IMR-90 (cell line): ENCODE measurements at regions not wholly inside any gene's neighbourhood (a gene's known extent, or its start where the extent isn't known, plus 50 kb on each side); places are given as distances from the start of the nearest gene placed in this dataset.

Source experiments
- ATAC-seq: fragments of 200-7000 bp; cut with Tn5 transposase; 2 replicates; pipeline ENCODE4 v1.9.1; 2020; ENCODE audit warnings: low read depth, mild to moderate bottlenecking, moderate library complexity
- BruUV-seq: library from RNA; stranded (reverse); fragments of 400-500 nt; replicated peaks from 2 replicates; lab custom pipeline; 2021; lab: Mats Ljungman, UMichigan
- CTCF ChIA-PET: fragments of 300-600 bp; formaldehyde crosslinking; extraction: SDS; loops from one replicate; lab custom pipeline; 2021; ENCODE audit warnings: antibody characterized with exemption; lab: Yijun Ruan, JAX
- POLR2A ChIA-PET: fragments of 300-600 bp; sonication (Branson Sonifier 250); formaldehyde crosslinking; loops from one replicate; lab custom pipeline; 2022; ENCODE audit warnings: antibody characterized with exemption; ENCODE audit not compliant: unreplicated experiment; lab: Charles Lee
- DNase-seq: peaks from one replicate; pipeline ENCODE4 v3.0.0; 2013
- H2AFZ ChIP-seq: replicated peaks from 2 replicates; pipeline ENCODE3; 2013; ENCODE audit warnings: low read length, mild to moderate bottlenecking; ENCODE audit not compliant: poor library complexity
- H2AK5ac ChIP-seq: 2 replicates; pipeline ENCODE4 v1.6.1; 2013; ENCODE audit warnings: low read depth, low read length, inconsistent platforms
- H2AK9ac ChIP-seq: replicated peaks from 2 replicates; pipeline ENCODE3; 2013; ENCODE audit warnings: mild to moderate bottlenecking, low read depth, low read length, moderate library complexity; ENCODE audit not compliant: poor library complexity
- H2BK120ac ChIP-seq: 2 replicates; pipeline ENCODE4 v1.6.1; 2013; ENCODE audit warnings: low read depth, low read length, inconsistent platforms
- H2BK15ac ChIP-seq: 3 replicates; pipeline ENCODE4 v1.6.1; 2013; ENCODE audit warnings: low read depth, low read length, inconsistent platforms
- H2BK20ac ChIP-seq: 2 replicates; pipeline ENCODE4 v1.6.1; 2013; ENCODE audit warnings: low read depth, mild to moderate bottlenecking, inconsistent platforms, low read length, moderate library complexity
- H2BK5ac ChIP-seq: 2 replicates; pipeline ENCODE4 v1.6.1; 2013; ENCODE audit warnings: mild to moderate bottlenecking, low read depth, low read length, inconsistent platforms; ENCODE audit not compliant: poor library complexity, severe bottlenecking
- H3K14ac ChIP-seq: replicated peaks from 2 replicates; pipeline ENCODE4 v1.6.1; 2013; ENCODE audit warnings: low read depth, low read length, inconsistent platforms
- H3K18ac ChIP-seq: 2 replicates; pipeline ENCODE4 v1.6.1; 2013; ENCODE audit warnings: low read depth, low read length, control low read depth
- H3K23ac ChIP-seq: 2 replicates; pipeline ENCODE4 v1.6.1; 2013; ENCODE audit warnings: low read depth, low read length, inconsistent platforms
- H3K27ac ChIP-seq: 2 replicates; pipeline ENCODE4 v1.5.1; 2013; ENCODE audit warnings: mild to moderate bottlenecking, control low read depth, low read length; ENCODE audit not compliant: insufficient read depth
- H3K27me3 ChIP-seq: 2 replicates; pipeline ENCODE4 v1.6.1; 2013; ENCODE audit warnings: low read length; ENCODE audit not compliant: control insufficient read depth, insufficient read depth
- H3K36me3 ChIP-seq: 2 replicates; pipeline ENCODE4 v1.6.1; 2013; ENCODE audit warnings: low read length, mixed read lengths; ENCODE audit not compliant: control insufficient read depth, insufficient read depth
- H3K4ac ChIP-seq: 2 replicates; pipeline ENCODE4 v1.6.1; 2013; ENCODE audit warnings: low read depth, low read length, inconsistent platforms
- H3K4me1 ChIP-seq: 2 replicates; pipeline ENCODE4 v1.6.1; 2013; ENCODE audit warnings: low read length, mixed read lengths; ENCODE audit not compliant: control insufficient read depth, insufficient read depth
- H3K4me2 ChIP-seq: 2 replicates; pipeline ENCODE4 v1.6.1; 2013; ENCODE audit warnings: low read depth, mild to moderate bottlenecking, control low read depth, low read length, moderate library complexity
- H3K4me3 ChIP-seq: 2 replicates; pipeline ENCODE4 v1.5.1; 2013; ENCODE audit warnings: low read depth, mild to moderate bottlenecking, control low read depth, low read length, moderate library complexity; ENCODE audit not compliant: insufficient read depth
- H3K56ac ChIP-seq: 2 replicates; pipeline ENCODE4 v1.6.1; 2013; ENCODE audit warnings: low read length, inconsistent platforms; ENCODE audit not compliant: insufficient read depth; ENCODE audit errors: extremely low read depth
- H3K79me1 ChIP-seq, 2 experiments: 2 replicates each; pipeline ENCODE4 v1.6.1; 2013; ENCODE audit warnings: low read length in 2 of 2, inconsistent platforms in 1 of 2, low read depth in 1 of 2
- H3K9ac ChIP-seq: 2 replicates; pipeline ENCODE4 v1.6.1; 2013; ENCODE audit warnings: low read depth, low read length, control low read depth
- H3K9me1 ChIP-seq: 2 replicates; pipeline ENCODE4 v1.6.1; 2013; ENCODE audit warnings: low read length, inconsistent platforms; ENCODE audit not compliant: insufficient read depth
- H3K9me3 ChIP-seq: 2 replicates; pipeline ENCODE4 v1.6.1; 2013; ENCODE audit warnings: low read length; ENCODE audit not compliant: control insufficient read depth, insufficient read depth
- H4K20me1 ChIP-seq: 2 replicates; pipeline ENCODE4 v1.6.1; 2013; ENCODE audit warnings: low read length, inconsistent platforms; ENCODE audit not compliant: insufficient read depth
- H4K5ac ChIP-seq: 2 replicates; pipeline ENCODE4 v1.6.1; 2013; ENCODE audit warnings: mild to moderate bottlenecking, low read depth, low read length, control low read depth
- H4K8ac ChIP-seq, 2 experiments: 2 replicates each; pipeline ENCODE4 v1.6.1; 2013; ENCODE audit warnings: low read depth in 2 of 2, low read length in 2 of 2, control low read depth in 1 of 2, inconsistent platforms in 1 of 2
- H4K91ac ChIP-seq: 2 replicates; pipeline ENCODE4 v1.6.1; 2013; ENCODE audit warnings: low read depth, low read length, inconsistent platforms; ENCODE audit not compliant: insufficient read depth
- BHLHE40 ChIP-seq: fragments of 150-350 bp; IDR thresholded peaks from 2 replicates; pipeline ENCODE4 v1.6.1; 2016; ENCODE audit warnings: mild to moderate bottlenecking, low read depth, low read length
- CEBPB ChIP-seq: IDR thresholded peaks from 2 replicates; pipeline ENCODE4 v1.6.1; 2012; ENCODE audit warnings: low read depth, low read length, improper control_type of control experiment
- CHD1 ChIP-seq: IDR thresholded peaks from 2 replicates; pipeline ENCODE4 v1.6.1; 2012; ENCODE audit warnings: low read depth, low read length, improper control_type of control experiment
- CTCF ChIP-seq: conservative IDR thresholded peaks from 2 replicates; pipeline ENCODE4 v1.5.1; 2012; ENCODE audit warnings: mild to moderate bottlenecking, low read depth, low read length, improper control_type of control experiment
- ELK1 ChIP-seq: fragments of 150-350 bp; IDR thresholded peaks from 2 replicates; pipeline ENCODE4 v1.6.1; 2016; ENCODE audit warnings: low read depth, mild to moderate bottlenecking, low read length, moderate library complexity, borderline replicate concordance
- FOS ChIP-seq: fragments of 150-350 bp; IDR thresholded peaks from 2 replicates; pipeline ENCODE4 v1.6.1; 2016; ENCODE audit warnings: low read depth, low read length
- MAFK ChIP-seq: IDR thresholded peaks from 2 replicates; pipeline ENCODE4 v1.6.1; 2012; ENCODE audit warnings: low read depth, low read length, improper control_type of control experiment
- MAZ ChIP-seq: IDR thresholded peaks from 2 replicates; pipeline ENCODE4 v1.6.1; 2012; ENCODE audit warnings: low read depth, mild to moderate bottlenecking, low read length, improper control_type of control experiment, moderate library complexity, borderline replicate concordance
- MXI1 ChIP-seq: IDR thresholded peaks from 2 replicates; pipeline ENCODE4 v1.6.1; 2012; ENCODE audit warnings: low read depth, mild to moderate bottlenecking, low read length, moderate library complexity, borderline replicate concordance
- NFE2L2 ChIP-seq: fragments of 150-350 bp; IDR thresholded peaks from 2 replicates; pipeline ENCODE4 v1.6.1; 2016; ENCODE audit warnings: low read depth, mild to moderate bottlenecking, low read length
- POLR2A ChIP-seq: IDR thresholded peaks from 2 replicates; pipeline ENCODE4 v1.6.1; 2012; ENCODE audit warnings: mild to moderate bottlenecking, low read depth, low read length
- RAD21 ChIP-seq: IDR thresholded peaks from 2 replicates; pipeline ENCODE4 v1.6.1; 2012; ENCODE audit warnings: low read length, improper control_type of control experiment
- RCOR1 ChIP-seq: IDR thresholded peaks from 2 replicates; pipeline ENCODE4 v1.6.1; 2012; ENCODE audit warnings: mild to moderate bottlenecking, low read length, improper control_type of control experiment; ENCODE audit not compliant: insufficient replicate concordance
- RFX5 ChIP-seq: IDR thresholded peaks from 2 replicates; pipeline ENCODE4 v1.8.0; 2012; ENCODE audit warnings: low read depth, mild to moderate bottlenecking, low read length, moderate library complexity
- SMC3 ChIP-seq: fragments of 150-350 bp; IDR thresholded peaks from 2 replicates; pipeline ENCODE4 v1.6.1; 2016; ENCODE audit warnings: low read depth, mild to moderate bottlenecking, antibody characterized with exemption, low read length, moderate library complexity
- USF2 ChIP-seq: fragments of 150-350 bp; IDR thresholded peaks from 2 replicates; pipeline ENCODE4 v1.6.1; 2017; ENCODE audit warnings: mild to moderate bottlenecking, antibody characterized with exemption, low read length, low read depth
- WGBS, 2 experiments: methylation state at CpG; one replicate each; pipeline versions ENCODE4 v1.1.5 to v1.1.7; 2013; ENCODE audit warnings: missing lambda C conversion rate in 2 of 2; ENCODE audit not compliant: insufficient read length in 1 of 2; ENCODE audit errors: extremely low coverage in 2 of 2; 5-methylcytosine and 5-hydroxymethylcytosine counted together
- dilution Hi-C: fragments of 300-500 bp; cut with HindIII; formaldehyde crosslinking; loops from one replicate; pipeline ENCODE4 v1.14.3; 2018; ENCODE audit warnings: low sequenced_read_pairs; ENCODE audit not compliant: unreplicated experiment
- in situ Hi-C: fragments of 300-500 bp; cut with MboI; formaldehyde crosslinking; loops from 3 replicates; pipeline ENCODE4 v1.14.3; 2019; ENCODE audit warnings: low sequenced_read_pairs, inconsistent platforms, mixed read lengths
- intact Hi-C: fragments of 100-400 bp; cut with micrococcal nuclease; formaldehyde crosslinking; loops from 2 replicates; pipeline ENCODE4 v1.10.0; 2022

- Histone ChIP-seq H3K36me3 (no peaks in the 10 kb centered on the region), H4K91ac (peak overlapping the region; percentile 89), H3K9ac (no peak overlapping the region), H3K4me1 (peaks cover 12% of the 10 kb centered on the region), H3K9me3 (no peaks in the 10 kb centered on the region), H3K27ac (peak overlapping the region; percentile 89; the same call in 1 of the 2 replicates), H3K4me3 (no peak overlapping the region), H4K20me1 (no peaks in the 10 kb centered on the region), H2BK20ac (peak overlapping the region; percentile 95), H3K18ac (peak overlapping the region; percentile 100), H2AFZ (no peak overlapping the region), H3K4ac (peak overlapping the region; percentile 87), H2BK5ac (peak overlapping the region; percentile 97), H3K9me1 (no peaks in the 10 kb centered on the region; the same call in 1 of the 2 replicates), H4K5ac (peak overlapping the region; percentile 99; the same call in 1 of the 2 replicates), H3K23ac (peak overlapping the region; percentile 79; the same call in 1 of the 2 replicates), H3K4me2 (peak overlapping the region; percentile 45; the same call in 1 of the 2 replicates), H3K27me3 (no peaks in the 10 kb centered on the region), H4K8ac (peak overlapping the region; percentile 71 to 74), H3K56ac (peak overlapping the region; percentile 60), H2BK120ac (peak overlapping the region; percentile 96), H2BK15ac (peak overlapping the region; percentile 83; the same call in 2 of the 3 replicates), H3K79me1 (no peaks in the 10 kb centered on the region), H2AK5ac (peak overlapping the region; percentile 27), H3K14ac (peak overlapping the region; percentile 94), H2AK9ac (no peak overlapping the region)
- no peak for TF ChIP-seq SMC3
- TF ChIP-seq POLR2A = no peak
- no peak for TF ChIP-seq CTCF
- TF ChIP-seq RFX5 = no peak
- no peak for TF ChIP-seq CHD1
- no peak for TF ChIP-seq USF2
- TF ChIP-seq NFE2L2 = no peak
- TF ChIP-seq MXI1 = no peak
- TF ChIP-seq MAFK = no peak
- no peak for TF ChIP-seq BHLHE40
- TF ChIP-seq FOS = no peak
- no peak for TF ChIP-seq RAD21
- TF ChIP-seq CEBPB = no peak
- no peak for TF ChIP-seq RCOR1
- no peak for TF ChIP-seq MAZ
- no peak for TF ChIP-seq ELK1
- ATAC-seq (no peak), DNase-seq (no peak)
- BruUV-seq = no TSS peak
- in situ Hi-C loops (no loop called here), dilution Hi-C loops (no loop called here), intact Hi-C loops (no loop called here)
- no CpG with 5 or more reads among the region's 3 CpGs for WGBS, 2 experiments
- CTCF ChIA-PET = interaction anchor here (0.7 to 0.9 kb wide), 2 partner anchors 304 to 681 kb away, joined by 3 read pairs; no protein-coding TSS in a partner anchor
- POLR2A ChIA-PET = no interaction called here
Measured at GRCh38 chr7:13049946-13050345, 362.5 kb downstream of the ARL4A start.
